ENCODE measurements at regions not wholly inside any gene's neighbourhood (a gene's known extent, or its start where the extent isn't known, plus 50 kb on each side); places are given as distances from the start of the nearest gene placed in this dataset.

GRCh38 chr2:236960531-236960930 is 125.2 kb upstream of the COPS8 start:
- no peak for TF ChIP-seq POLR2AphosphoS5 (IDR thresholded peaks at IDR 0.05)
- no peak for TF ChIP-seq EP300 (conservative IDR thresholded peaks at IDR 0.05; ENCODE audit: poor library complexity, severe bottlenecking)
- no peak for TF ChIP-seq CTCF (IDR thresholded peaks at IDR 0.05; ENCODE audit: poor library complexity, severe bottlenecking)

Measured in neural cell (in vitro differentiated cells).